BE2C (cell line): ENCODE measurements at regions not wholly inside any gene's neighbourhood (a gene's known extent, or its start where the extent isn't known, plus 50 kb on each side); places are given as distances from the start of the nearest gene placed in this dataset.
"Not testable (repeated sequence)": the region's sequence is repeated elsewhere in the genome, so short reads cannot be mapped to it uniquely, and the experiment has no call there.

Experiments
- DNase-seq: peaks from one replicate; pipeline ENCODE4 v3.0.0-alpha.2; 2020
- H3K27me3 ChIP-seq: fragments of 250-450 bp; sonication (Bioruptor Pico); 2 replicates; pipeline ENCODE4 v1.5.1; 2020; ENCODE audit warnings: mild to moderate bottlenecking
- H3K36me3 ChIP-seq: fragments of 250-450 bp; sonication (Bioruptor Pico); 2 replicates; pipeline ENCODE4 v1.5.1; 2020; ENCODE audit warnings: mild to moderate bottlenecking
- H3K4me1 ChIP-seq: fragments of 250-450 bp; sonication (Bioruptor Pico); 2 replicates; pipeline ENCODE4 v1.5.1; 2020
- H3K4me3 ChIP-seq: 2 replicates; pipeline ENCODE4 v1.5.1; 2011; ENCODE audit warnings: low read depth, low read length
- H3K9me3 ChIP-seq: fragments of 250-450 bp; sonication (Bioruptor Pico); 2 replicates; pipeline ENCODE4 v1.5.1; 2020
- TF ChIP-seq, protein P1 (sequence below): IDR thresholded peaks from 2 replicates; pipeline ENCODE4 v1.5.1; 2012; ENCODE audit warnings: mild to moderate bottlenecking, low read depth, low read length

DNA sequence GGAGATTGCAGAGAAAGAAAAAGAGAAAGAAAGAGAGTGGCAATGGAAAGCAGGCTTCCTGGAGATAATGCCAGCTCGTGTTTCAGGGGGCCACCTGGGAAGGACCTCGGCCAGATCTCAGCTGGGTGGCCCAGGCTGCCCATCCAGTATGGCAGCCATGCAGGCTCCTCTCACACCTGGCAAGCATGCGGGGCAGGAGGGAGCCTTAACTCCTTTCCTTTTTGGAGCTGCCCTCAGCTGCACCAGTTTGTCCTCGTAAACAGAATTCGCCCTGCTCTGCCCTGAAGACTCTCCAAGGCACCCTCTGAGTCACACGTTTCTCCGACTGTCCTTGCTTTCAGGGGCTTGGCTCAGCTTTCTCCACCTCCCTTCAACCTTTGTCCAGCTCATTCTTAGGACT, 59.5 kb upstream of the IGFBP5 start:
- TF ChIP-seq, protein P1, sequence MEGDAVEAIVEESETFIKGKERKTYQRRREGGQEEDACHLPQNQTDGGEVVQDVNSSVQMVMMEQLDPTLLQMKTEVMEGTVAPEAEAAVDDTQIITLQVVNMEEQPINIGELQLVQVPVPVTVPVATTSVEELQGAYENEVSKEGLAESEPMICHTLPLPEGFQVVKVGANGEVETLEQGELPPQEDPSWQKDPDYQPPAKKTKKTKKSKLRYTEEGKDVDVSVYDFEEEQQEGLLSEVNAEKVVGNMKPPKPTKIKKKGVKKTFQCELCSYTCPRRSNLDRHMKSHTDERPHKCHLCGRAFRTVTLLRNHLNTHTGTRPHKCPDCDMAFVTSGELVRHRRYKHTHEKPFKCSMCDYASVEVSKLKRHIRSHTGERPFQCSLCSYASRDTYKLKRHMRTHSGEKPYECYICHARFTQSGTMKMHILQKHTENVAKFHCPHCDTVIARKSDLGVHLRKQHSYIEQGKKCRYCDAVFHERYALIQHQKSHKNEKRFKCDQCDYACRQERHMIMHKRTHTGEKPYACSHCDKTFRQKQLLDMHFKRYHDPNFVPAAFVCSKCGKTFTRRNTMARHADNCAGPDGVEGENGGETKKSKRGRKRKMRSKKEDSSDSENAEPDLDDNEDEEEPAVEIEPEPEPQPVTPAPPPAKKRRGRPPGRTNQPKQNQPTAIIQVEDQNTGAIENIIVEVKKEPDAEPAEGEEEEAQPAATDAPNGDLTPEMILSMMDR: no peak
- no peak for DNase-seq
- Histone ChIP-seq H3K27me3 (no peaks in the 10 kb centered on the region), H3K4me1 (peaks cover 11% of the 10 kb centered on the region), H3K4me3 (no peak overlapping the region), H3K36me3 (no peaks in the 10 kb centered on the region), H3K9me3 (no peaks in the 10 kb centered on the region)

DNA sequence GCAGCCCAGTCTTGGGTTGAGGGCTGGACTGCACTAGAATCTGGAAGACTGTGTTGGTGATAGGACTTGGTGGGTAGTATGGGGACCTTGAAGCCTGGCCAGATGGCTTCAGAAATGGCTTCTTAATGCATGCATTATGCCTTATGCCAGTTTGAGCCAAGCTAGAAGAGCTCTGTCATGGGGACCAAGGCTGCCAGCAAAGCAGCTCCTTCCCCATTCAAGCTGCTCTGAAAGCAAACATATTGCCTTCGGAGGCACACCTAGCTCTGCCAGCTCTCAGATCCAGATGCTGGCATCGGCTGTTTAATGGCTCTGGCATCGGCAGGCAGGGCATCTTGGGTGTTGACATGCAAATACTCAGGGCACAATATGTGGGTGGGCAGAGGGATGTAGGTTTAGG, 59.0 kb upstream of the IGFBP5 start:
- DNase-seq: no peak
- TF ChIP-seq, protein P1: no peak
- H3K27me3 ChIP-seq: no peaks in the 10 kb centered on the region
- H3K4me1 ChIP-seq: peaks cover 11% of the 10 kb centered on the region
- no peaks in the 10 kb centered on the region for H3K36me3 ChIP-seq
- no peak overlapping the region for H3K4me3 ChIP-seq
- no peaks in the 10 kb centered on the region for H3K9me3 ChIP-seq

DNA sequence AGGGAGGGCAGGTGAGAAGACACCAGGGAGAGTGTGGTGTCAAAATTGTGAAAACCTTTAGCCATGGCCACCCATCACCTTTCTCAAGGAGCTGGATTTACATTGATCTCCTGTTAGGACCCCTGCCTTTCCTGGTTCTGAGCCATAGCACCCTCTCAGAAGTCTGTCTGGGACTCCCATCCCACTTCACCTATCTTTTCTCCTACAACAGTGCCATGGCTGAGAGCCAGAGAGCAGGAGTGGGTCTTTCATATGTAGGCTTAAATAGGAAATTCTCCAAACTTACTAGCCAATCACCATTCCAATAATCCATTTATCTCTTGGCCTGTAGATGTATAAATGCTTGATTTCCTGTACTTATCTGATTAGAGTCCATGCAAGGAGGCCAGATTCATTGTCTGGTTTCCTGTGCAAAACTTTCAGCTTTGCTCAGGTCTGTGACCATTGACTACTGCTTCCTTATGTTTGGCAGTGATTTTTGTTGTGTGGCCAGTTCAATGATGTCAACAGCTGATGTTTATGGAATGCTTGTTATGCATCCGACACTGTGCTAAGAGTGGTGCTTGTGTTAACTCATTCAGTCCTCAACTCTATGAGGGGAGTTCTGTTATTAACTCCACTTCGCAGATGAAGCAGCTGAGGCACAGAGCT, 57.6 kb upstream of the IGFBP5 start:
- peaks cover 11% of the 10 kb centered on the region for H3K4me1 ChIP-seq
- TF ChIP-seq, protein P1: no peak
- H3K9me3 ChIP-seq: no peaks in the 10 kb centered on the region
- no peaks in the 10 kb centered on the region for H3K36me3 ChIP-seq
- no peak for DNase-seq
- H3K4me3 ChIP-seq: no peak overlapping the region
- no peaks in the 10 kb centered on the region for H3K27me3 ChIP-seq

DNA sequence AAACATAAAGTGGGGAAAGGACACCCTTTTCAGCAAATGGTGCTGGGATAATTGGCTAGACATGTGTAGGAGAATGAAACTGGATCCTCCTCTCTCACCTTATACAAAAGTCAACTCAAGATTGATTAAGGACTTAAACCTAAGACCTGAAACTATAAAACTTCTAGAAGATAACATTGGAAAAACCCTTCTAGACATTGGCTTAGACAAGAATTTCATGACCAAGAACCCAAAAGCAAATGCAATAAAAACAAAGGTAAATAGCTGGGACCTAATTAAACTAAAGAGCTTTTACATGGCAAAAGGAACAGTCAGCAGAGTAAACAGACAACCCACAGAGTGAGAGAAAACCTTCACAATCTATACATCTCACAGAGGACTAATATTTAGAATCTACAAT, 55.4 kb upstream of the IGFBP5 start:
- peaks cover 11% of the 10 kb centered on the region for H3K4me1 ChIP-seq
- not testable (repeated sequence) for H3K9me3 ChIP-seq, DNase-seq, H3K36me3 ChIP-seq, H3K4me3 ChIP-seq, H3K27me3 ChIP-seq

DNA sequence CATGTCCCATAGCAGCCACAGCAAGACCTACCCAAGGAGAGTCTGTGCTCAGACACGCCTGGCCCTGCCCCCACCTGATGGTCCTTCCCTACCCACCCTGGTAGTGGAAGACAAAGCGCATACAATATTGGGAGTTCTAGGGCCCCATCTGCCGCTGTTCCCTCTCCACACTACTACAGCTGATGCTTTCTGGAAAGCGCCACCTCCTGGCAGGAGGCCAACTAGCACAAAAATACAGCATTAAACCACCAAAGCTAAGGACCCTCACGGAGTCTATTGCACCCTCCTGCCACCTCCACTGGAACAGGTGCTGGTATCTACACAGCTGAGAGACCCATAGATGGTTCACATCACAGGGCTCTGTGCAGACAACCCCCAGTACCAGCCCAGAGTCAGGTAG, 50.9 kb upstream of the IGFBP5 start:
- TF ChIP-seq, protein P1: peak; percentile 11; the same call in 1 of the 2 replicates
- H3K4me1 ChIP-seq, H3K4me3 ChIP-seq, H3K9me3 ChIP-seq, H3K27me3 ChIP-seq, H3K36me3 ChIP-seq: not testable (repeated sequence)
- peak; percentile 27 for DNase-seq

DNA sequence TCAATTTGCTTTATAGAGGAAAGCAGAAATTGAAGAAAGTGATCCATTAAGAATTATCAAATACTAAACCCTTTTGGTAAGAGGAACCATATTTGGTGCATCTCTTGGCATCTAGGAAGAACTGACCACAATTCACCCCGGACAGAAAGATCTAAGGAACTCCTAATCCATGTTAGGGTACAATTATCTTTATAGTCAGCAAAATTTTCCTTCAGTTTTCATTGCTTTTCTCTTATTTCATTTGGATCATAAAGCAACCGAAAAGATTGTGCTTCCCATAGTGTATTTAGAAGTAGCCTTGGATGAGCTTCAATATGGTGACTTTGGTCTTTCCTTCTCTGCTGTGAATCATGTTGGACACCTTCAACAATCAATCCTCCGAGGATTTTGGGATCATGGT, 50.1 kb upstream of the IGFBP5 start:
- no peak for DNase-seq
- Histone ChIP-seq H3K4me3 (no peak overlapping the region), H3K36me3 (no peaks in the 10 kb centered on the region), H3K9me3 (no peaks in the 10 kb centered on the region), H3K27me3 (no peaks in the 10 kb centered on the region), H3K4me1 (no peaks in the 10 kb centered on the region)
- TF ChIP-seq, protein P1: no peak
